ENCODE measurements at regions not wholly inside any gene's neighbourhood (a gene's known extent, or its start where the extent isn't known, plus 50 kb on each side); places are given as distances from the start of the nearest gene placed in this dataset.
"Not testable (repeated sequence)": the region's sequence is repeated elsewhere in the genome, so short reads cannot be mapped to it uniquely, and the experiment has no call there.

- no peak for DNase-seq
Observed at GRCh38 chr1:29624320-29625083, 388.2 kb downstream of the PTPRU start.

GRCh38 chr1:29623501-29623900, 387.2 kb downstream of the PTPRU start:
- no peak for DNase-seq

- no peak for DNase-seq
Observed at GRCh38 chr1:29621826-29622435, 385.6 kb downstream of the PTPRU start.

- DNase-seq: no peak
Observed at GRCh38 chr1:29620631-29621030, 384.3 kb downstream of the PTPRU start.

- no peak for DNase-seq
Observed at GRCh38 chr1:29607236-29607635, 370.9 kb downstream of the PTPRU start.

- not testable (repeated sequence) for DNase-seq
Observed at GRCh38 chr1:29604796-29605195, 368.5 kb downstream of the PTPRU start.

GRCh38 chr1:29603622-29604021, 367.3 kb downstream of the PTPRU start:
- DNase-seq: no peak

- DNase-seq: no peak
Observed at GRCh38 chr1:29602203-29602602, 365.9 kb downstream of the PTPRU start.

- no peak for DNase-seq
Observed at GRCh38 chr1:29601021-29601420, 364.7 kb downstream of the PTPRU start.

- no peak for DNase-seq
Observed at GRCh38 chr1:29599826-29600225, 363.5 kb downstream of the PTPRU start.

- DNase-seq: no peak
Observed at GRCh38 chr1:29599071-29599470, 362.7 kb downstream of the PTPRU start.

- DNase-seq: no peak
Observed at GRCh38 chr1:29597861-29598260, 361.5 kb downstream of the PTPRU start.

GRCh38 chr1:29593601-29594382, 357.5 kb downstream of the PTPRU start:
- no peak for DNase-seq

- no peak for DNase-seq
Observed at GRCh38 chr1:29592731-29593130, 356.4 kb downstream of the PTPRU start.

GRCh38 chr1:29592261-29592615, 355.9 kb downstream of the PTPRU start:
- no peak for DNase-seq

- DNase-seq: no peak
Observed at GRCh38 chr1:29591601-29592260, 355.4 kb downstream of the PTPRU start.

- no peak for DNase-seq
Observed at GRCh38 chr1:29590583-29591565, 354.6 kb downstream of the PTPRU start.

GRCh38 chr1:29589716-29590115, 353.4 kb downstream of the PTPRU start:
- not testable (repeated sequence) for DNase-seq

- DNase-seq: no peak
Observed at GRCh38 chr1:29586991-29587745, 350.8 kb downstream of the PTPRU start.

- no peak for DNase-seq
Observed at GRCh38 chr1:29586215-29586614, 349.9 kb downstream of the PTPRU start.

- DNase-seq: no peak
Observed at GRCh38 chr1:29585656-29586055, 349.3 kb downstream of the PTPRU start.
